ENCODE measurements at regions not wholly inside any gene's neighbourhood (a gene's known extent, or its start where the extent isn't known, plus 50 kb on each side); places are given as distances from the start of the nearest gene placed in this dataset.
"Not testable (repeated sequence)": the region's sequence is repeated elsewhere in the genome, so short reads cannot be mapped to it uniquely, and the experiment has no call there.

DNA sequence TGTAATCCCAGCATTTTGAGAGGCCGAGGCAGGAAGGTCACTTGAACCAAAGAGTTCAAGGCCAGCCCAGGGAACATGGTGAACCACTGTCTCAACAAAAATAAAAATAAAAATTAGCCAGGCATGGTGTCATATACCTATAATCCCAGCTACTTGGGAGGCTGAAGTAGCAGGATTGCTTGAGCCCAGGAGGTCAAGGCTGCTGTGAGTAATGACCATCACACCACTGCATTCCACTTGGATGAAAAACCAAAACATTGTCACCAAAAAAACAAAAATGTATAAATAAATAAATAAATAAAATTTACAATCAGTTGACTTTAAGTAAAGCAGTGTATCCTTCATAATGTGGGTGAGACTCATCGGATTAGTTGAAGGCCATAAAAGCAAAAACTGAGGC is 541.4 kb downstream of the CSNK1G3 start:
- no peak overlapping the region for H3K4me3 ChIP-seq (ENCODE audit: low read depth, low read length)

DNA sequence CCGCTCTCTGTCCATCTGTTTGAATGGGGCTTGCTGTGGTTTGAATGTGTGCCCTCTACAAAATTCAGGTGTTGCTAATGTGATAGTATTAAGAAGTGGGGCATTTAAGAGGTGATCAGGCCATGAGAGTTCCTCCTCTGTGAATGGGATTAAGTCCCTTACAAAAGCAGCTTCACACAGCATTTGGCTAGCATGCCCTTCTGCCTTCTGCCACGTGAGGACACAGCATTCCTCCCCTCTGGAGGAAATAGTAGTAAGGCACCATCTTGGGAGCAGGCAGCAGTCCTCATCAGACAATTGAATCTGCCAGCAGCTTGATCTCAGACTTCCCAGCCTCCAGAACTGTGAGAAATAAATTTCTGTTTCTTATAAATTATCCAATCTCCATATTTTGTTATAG is 540.2 kb downstream of the CSNK1G3 start:
- no peak overlapping the region for H3K4me3 ChIP-seq (ENCODE audit: low read depth, low read length)

DNA sequence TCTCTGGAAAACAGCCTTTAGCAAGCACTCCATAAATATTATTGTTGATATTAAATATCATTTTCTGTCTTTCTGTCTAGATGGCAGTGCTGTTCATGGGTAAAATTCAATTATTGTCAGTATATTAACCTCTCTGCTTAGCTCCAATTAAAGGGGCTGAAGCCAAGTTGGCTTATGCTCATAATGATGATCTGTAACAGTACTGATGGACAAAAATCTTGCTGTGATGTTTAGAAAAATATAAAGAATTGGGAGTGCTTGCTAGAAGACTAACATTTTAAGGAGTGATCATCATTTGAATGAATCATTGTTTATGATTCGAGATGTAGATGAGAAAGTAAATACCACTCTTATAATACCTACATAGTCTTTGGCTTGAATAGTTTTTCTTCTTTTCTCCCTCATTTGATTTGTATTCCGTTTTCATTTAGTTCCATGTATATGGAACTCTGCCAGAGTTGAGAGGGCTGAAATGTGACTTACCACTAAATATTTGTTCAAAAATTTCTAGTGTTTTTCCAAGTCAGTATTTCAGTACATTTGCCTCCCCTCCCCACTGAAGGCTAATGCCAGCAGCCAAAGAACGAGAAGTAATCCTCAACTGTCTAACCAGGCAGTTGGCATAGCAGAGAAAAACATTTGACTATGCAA is 538.3 kb downstream of the CSNK1G3 start:
- no peak overlapping the region for H3K4me3 ChIP-seq (ENCODE audit: low read depth, low read length)

DNA sequence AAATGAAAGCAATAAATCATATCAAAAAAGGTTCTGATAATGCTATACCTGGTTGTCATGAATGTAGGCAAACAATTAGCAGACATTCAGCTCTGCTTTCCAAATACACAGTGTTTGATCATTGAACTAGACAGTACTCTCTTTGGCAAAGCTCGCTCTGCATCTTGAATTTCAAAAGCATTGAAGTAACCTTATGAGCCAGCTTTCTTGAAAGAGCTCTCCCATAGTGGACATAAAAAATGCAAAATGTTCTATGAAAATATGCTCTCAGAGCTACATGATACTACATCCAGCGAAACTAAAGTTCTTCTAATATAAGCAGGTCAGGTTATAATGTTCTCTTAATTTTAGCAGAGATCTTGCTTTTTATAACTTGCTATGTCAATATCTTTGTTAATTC is 533.4 kb downstream of the CSNK1G3 start:
- H3K4me3 ChIP-seq (ENCODE audit: low read depth, low read length): no peak overlapping the region

DNA sequence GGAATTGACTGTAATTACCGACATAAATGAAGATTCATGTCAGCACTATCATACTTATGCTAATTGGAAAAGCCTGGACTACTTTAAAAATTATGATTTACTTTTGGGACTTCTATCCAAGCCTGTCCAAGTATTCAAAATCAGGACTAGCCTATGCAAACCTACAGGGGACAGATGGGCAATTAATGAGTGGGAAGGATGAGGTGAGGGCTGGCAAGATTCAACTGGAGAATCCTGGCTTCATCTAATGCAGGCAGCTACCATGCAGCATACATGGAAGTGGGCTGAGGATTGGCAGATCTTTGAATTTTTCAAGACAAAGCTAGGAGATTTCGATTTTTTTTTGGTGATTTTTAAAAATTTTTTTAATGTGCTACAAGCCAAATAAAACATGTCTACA is 532.6 kb downstream of the CSNK1G3 start:
- no peak overlapping the region for H3K4me3 ChIP-seq (ENCODE audit: low read depth, low read length)

DNA sequence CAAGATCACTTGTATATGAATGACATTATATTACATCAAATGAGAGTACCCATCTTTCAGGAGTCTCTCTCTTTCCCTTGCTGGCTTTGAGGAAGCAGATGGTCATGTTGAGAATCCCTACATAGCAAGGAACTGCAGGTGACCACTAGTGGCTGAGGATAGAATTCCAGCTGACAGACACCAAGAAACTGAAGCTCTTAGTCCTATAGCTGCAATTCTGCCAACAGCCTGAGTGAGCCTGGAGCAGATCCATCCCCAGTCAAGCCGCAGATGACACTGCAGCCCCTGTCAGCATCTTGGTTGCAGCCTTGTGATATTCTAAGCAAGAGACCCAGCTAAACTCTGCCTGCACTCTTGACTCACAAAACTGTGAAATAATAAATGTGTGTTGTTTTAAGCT is 531.5 kb downstream of the CSNK1G3 start:
- H3K4me3 ChIP-seq (ENCODE audit: low read depth, low read length): no peak overlapping the region

DNA sequence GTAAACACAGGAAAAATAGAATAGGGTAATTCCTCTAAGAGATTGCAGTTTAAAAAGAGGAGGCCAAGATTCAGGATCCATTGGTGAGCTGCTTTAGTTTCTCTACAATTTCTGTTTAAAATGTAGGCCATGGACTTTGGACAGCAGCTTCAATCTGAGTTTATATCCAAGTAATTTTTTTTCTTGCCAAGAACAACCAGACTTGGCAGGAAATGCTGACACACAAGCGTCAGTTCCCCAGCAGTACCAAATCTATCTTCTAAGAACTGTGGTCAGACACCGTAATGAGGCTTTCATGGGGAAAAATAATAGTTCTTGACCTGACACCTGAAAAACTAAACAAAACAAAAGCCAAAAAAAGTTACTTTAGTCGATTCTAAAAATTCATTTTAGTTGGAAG is 528.8 kb downstream of the CSNK1G3 start:
- no peak overlapping the region for H3K4me3 ChIP-seq (ENCODE audit: low read depth, low read length)

DNA sequence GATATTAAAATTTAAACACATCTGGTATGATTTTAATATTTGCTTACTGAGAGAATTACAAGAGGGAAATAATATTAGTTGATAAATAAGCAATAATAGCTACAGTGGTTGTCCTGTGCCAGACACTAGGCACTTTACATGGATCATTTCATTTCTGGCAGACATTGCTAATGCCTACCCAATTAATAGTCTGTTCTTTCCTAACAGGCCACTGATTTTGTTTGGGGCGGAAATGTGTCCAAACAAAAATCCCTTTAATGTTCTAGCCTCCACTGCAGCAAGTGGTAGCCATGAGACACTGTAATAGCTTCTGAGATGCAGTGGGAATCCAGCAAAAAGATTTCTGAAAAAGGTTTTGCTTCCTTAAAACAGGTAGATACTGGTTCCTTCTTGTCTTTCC is 527.4 kb downstream of the CSNK1G3 start:
- H3K4me3 ChIP-seq (ENCODE audit: low read depth, low read length): no peak overlapping the region

DNA sequence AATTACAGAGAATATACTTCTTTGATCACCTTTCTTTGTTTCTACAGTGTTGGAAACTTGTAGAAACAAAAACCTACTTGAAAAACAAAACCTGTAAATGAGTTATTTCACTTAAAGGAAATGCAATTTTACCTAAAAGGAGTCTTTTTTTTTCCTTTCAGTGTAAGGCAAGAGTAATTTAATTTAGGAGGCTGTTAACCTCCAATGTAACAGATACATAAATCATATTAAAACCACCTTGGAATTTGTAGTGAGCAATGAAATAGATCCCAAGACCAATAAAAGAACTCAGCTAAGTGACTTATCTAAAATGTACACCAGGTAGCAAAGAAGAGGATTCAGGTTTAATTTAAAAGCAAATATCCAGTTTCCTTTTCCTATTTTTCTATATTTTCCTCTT is 524.8 kb downstream of the CSNK1G3 start:
- H3K4me3 ChIP-seq (ENCODE audit: low read depth, low read length): no peak overlapping the region

DNA sequence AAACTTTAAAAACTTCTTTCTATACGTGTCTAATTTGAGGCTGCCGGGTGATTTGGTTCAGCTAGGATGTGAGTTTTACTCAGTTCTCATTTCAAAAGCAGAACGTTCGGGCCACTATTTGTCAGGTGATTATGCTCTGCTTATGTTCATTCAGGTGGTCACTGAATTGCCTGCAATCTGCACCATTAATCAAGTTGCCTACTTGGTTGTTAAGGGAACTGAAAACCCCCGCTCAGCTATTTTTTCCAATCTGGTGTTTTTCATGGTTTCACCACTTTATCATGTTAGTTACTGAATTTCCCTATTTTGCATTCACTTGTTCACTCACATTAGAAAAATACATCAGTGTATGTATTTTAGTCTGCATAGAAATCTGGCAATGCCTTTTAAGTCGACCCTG is 523.0 kb downstream of the CSNK1G3 start:
- no peak overlapping the region for H3K4me3 ChIP-seq (ENCODE audit: low read depth, low read length)

DNA sequence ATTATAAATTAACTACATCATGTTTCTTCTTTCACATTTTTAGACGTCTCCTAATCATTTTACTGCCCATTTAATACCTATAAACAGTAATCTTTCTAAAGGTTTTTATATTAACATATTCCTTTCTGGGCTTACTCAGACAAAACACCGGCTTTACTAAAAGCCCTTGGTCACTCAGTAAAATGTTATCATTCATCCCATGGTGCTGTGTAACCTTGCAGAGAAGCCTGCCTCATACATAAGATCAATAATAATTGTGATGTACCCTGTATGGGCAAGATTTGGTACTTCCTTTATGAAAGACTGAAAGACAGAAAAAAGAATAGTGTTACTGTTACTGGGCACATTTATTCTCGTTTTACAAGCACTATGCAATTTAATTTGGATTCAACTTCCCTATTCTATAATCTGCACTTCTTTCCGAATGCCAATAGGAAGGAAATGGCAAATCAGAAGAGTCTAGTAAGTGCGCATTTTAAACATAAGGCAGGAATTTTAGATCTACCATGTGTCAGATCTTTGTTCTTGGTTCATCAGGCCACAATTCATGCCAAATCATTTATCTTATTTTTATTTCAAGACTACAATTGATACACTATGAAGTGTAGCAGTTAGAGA is 522.2 kb downstream of the CSNK1G3 start:
- no peak overlapping the region for H3K4me3 ChIP-seq (ENCODE audit: low read depth, low read length)

DNA sequence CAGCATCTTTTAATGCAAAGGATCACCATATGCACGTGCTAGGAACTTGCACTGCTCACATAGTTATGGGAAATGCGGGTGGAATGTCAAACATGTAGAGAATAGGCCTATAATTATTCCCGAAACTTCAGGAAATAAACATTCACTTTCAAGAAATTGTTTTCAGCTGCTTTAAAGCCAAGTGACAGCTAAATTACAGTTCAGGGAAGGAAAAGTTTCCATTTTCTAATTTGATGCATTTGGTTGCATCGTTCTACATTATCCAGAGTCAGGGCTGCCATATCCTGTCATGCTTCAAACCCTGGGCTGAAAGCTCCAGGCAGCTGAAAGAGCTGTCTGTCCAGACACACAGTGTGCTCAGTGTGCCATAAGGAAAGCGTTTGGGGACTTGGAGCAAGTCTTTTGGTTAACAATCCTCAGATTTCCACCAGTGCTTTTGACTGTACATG is 518.1 kb downstream of the CSNK1G3 start:
- H3K4me3 ChIP-seq (ENCODE audit: low read depth, low read length): no peak overlapping the region

DNA sequence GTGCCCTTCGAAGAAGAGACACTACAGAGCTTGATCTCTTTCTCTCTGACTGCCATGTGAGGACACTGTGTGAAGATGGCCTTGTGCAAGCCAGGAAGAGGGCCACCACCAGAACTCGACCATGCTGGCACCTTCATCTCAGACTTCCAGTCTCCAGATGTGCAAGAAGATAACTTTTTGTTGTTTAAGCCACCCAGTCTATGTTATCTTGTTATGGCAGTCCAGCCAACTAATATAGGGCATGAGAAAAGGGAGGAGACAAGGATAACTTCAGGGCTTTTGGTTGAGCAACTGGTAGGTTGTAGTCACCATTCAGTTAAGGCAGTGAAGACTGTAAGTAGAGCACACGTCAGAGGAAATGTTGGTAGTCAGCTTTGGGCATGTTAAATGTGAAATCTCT is 515.5 kb downstream of the CSNK1G3 start:
- H3K4me3 ChIP-seq (ENCODE audit: low read depth, low read length): no peak overlapping the region

DNA sequence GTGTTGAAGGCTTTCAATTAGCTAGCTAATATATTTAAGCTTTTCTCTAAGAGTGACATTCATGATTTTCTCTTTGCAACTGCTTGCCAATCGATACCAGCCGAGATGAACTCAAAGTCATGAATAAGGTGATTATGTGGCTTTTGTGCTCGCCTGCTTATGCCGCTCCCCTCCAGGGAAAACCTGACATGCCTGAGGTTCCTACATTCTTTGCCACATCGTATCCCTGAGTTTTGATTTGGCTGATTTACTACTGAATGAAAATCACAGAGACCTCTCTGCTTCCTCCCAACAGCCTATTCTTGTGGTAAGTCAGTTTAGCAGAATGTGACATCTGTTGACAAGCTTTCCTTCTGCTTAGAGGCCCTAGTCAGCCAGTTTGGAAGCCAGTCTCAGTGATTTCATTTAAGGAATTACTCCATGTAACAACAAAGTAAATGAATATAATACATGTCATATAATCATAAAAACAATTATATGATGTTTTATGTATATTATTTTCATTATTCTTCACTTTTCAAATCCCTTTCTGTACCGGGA is 513.4 kb downstream of the CSNK1G3 start:
- no peak overlapping the region for H3K4me3 ChIP-seq (ENCODE audit: low read depth, low read length)

DNA sequence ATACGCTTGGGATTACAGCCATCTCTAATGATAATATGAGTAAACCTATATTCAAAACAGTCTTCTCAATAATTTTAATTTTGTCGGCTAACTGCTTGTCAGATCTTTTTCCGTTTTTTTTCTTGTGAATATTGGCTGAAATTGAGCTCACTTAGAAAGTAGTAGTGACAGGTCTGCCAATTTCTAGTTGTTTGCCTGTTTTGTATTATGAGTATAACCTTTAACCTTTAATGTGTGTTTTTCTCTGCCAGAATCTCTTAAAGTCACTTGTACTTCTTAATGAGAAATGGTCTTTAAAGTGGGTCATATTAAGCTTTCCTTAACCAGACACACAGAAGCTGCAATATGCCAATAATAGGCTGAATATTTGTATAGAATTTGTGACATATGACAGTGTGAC is 511.0 kb downstream of the CSNK1G3 start:
- no peak overlapping the region for H3K4me3 ChIP-seq (ENCODE audit: low read depth, low read length)

DNA sequence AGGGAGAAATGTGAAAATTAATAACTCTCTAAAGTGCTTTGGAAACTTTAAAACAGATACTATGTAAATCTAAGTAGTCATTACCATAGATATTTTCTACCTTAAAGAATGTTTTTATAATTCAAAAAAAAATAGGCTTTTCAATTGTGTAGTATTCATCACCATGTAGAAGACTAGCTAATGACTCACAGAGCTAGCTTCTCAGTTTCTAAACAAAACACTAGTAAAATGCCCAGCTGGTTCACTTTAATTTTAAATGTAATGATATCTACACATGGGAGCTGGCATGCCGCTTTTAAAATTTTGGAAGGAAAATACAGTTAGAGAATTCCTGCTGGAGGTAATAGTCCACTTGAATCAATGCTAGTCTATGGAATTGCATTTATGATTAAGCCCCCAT is 509.8 kb downstream of the CSNK1G3 start:
- H3K4me3 ChIP-seq (ENCODE audit: low read depth, low read length): no peak overlapping the region

DNA sequence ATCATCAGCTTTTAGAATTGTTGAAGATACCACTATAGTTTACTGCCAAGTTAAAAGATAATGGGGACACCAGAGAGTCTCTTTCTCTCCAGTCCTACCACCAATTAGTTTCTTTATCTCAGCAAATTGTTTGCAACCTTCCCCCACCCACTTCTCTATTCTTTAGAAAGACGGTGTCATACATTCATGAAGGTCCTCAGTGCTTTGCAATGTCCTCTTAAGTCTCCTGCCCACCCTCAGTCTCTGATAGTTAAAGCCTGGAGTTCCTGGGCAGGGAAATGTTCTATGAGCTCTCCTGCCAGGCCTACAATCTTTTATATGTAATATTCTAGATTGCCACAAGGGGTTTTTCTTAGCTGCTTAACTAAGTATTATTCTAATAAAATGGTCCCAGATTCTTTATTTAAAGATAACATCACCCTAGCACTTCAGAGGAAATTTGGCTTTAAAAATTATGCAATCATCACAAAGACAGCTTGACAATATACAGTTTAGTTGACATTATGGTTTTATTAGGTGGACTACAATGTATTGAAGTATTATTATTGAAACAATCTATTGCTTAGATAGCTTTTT is 509.2 kb downstream of the CSNK1G3 start:
- no peak overlapping the region for H3K4me3 ChIP-seq (ENCODE audit: low read depth, low read length)

DNA sequence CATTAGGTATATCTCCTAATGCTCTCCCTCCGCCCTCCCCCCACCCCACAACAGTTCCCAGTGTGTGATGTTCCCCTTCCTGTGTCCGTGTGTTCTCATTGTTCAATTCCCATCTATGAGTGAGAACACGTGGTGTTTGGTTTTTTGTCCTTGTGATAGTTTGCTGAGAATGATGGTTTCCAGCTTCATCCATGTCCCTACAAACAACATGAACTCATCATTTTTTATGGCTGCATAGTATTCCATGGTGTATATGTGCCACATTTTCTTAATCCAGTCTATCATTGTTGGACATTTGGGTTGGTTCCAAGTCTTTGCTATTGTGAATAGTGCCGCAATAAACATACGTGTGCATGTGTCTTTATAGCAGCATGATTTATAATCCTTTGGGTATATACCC is 505.3 kb downstream of the CSNK1G3 start:
- H3K4me3 ChIP-seq (ENCODE audit: low read depth, low read length): not testable (repeated sequence)

DNA sequence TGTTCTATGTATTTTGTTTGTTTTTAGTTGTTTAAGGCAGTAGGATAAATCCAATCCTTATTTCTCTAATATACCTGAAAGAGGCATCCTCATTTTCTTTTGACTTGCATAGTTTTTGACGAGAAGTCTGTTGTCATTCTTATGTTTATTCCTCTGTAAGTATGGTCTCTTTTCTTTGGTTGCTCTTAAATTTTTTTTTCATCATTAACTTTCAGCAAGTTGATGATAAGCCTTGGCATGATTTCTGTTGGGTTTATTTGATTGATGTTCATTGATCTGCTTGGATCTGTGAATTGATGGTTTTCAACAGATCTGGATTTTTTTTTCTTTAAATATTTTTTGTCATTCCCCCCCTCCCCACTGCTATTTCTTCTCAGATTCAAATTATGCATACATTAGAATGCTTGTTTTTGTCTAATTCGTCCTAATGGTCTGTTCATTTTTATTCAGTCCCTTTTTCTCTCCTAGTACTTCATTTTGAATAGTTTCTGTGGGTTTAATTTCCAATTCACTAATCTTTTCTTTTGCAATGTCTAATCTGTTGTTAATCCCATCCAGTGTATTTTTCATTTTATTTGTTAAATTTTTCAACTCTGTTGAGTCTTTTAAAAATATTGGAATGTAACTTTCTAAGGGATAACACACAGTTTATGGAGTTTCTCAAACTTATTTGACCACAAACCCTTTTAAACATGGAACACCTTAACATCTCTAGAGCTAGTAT is 495.9 kb downstream of the CSNK1G3 start:
- no peak overlapping the region for H3K4me3 ChIP-seq (ENCODE audit: low read depth, low read length)

DNA sequence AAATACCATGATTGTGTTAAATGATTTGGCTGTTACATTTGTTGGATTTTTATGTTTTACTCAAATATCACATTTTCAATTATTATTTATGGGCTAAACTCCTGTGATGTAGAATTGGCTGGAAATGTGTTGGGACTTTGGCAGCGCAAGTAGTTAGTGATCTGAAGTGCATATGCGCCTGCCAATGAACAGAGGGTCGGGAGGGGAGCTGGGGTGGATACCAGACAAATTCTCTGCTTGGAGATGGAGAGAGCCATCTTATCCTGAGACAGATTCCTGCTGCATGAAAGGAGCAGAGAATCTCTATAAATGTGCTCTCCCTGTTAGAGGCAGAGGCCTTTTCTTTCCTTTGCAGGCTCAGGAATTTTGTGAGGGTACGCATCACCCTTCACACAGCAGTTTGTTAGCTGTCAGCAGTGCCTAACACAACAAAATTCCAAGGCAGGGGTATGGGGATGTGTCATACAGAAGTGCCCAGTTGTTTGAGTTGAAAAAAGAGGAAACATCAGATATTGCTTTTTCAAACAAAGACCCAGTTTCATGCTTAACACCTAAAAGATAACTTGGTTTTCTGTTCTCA is 489.1 kb downstream of the CSNK1G3 start:
- no peak overlapping the region for H3K4me3 ChIP-seq (ENCODE audit: low read depth, low read length)

DNA sequence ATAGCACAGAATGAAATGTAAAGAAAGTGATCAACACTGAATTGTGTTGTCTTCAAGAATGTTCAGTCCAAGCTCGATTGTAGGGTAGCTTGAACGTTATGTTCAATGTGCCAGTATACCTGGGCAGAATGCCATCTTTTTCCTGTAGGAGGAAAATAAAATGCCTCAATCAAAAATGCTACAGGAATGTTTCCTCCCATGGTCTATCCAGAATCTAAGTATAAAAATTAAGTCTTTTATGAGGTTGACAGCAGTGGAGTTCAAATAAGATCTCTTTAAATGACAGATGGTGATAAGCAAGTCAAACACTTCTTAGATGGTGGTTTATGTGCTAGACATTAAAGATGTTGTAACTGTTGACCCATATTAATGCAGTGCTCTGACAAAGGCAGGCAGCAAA is 488.6 kb downstream of the CSNK1G3 start:
- no peak overlapping the region for H3K4me3 ChIP-seq (ENCODE audit: low read depth, low read length)
